ENCODE measurements at regions not wholly inside any gene's neighbourhood (a gene's known extent, or its start where the extent isn't known, plus 50 kb on each side); places are given as distances from the start of the nearest gene placed in this dataset.
"Not testable (repeated sequence)": the region's sequence is repeated elsewhere in the genome, so short reads cannot be mapped to it uniquely, and the experiment has no call there.

GRCh38 chr15:22186846-22187532 is 106.7 kb downstream of the OR4M2 start:
- TF ChIP-seq CTCF (IDR thresholded peaks at IDR 0.05; ENCODE audit: low read depth, low read length); EZH2phosphoT487 (IDR thresholded peaks at IDR 0.05; ENCODE audit: low read depth): not testable (repeated sequence)

All from OCI-LY3 (cell line).